CD4-positive, CD25-positive, alpha-beta regulatory T cell (primary cell): ENCODE measurements at regions not wholly inside any gene's neighbourhood (a gene's known extent, or its start where the extent isn't known, plus 50 kb on each side); places are given as distances from the start of the nearest gene placed in this dataset.

ENCODE experiments used
- ATAC-seq, 2 donors: fragments of 150-1000 bp; cut with Tn5 transposase; one replicate each; pipeline ENCODE4 v1.10.0; 2021; ENCODE audit warnings: low read depth in 2 of 2, moderate number of reproducible peaks in 2 of 2, moderate library complexity in 1 of 2
- DNase-seq, 3 donors: peaks; one replicate each; pipeline versions ENCODE4 v3.0.0 to v3.0.0-alpha.2; 2012 to 2022; ENCODE audit warnings: mixed read lengths in 1 of 3
- H3K27ac ChIP-seq: one replicate; pipeline ENCODE4 v1.7.0; 2013; ENCODE audit warnings: mild to moderate bottlenecking, low read length; ENCODE audit not compliant: insufficient read depth, poor library complexity, severe bottlenecking
- H3K27me3 ChIP-seq: one replicate; pipeline ENCODE4 v1.7.0; 2013; ENCODE audit warnings: low read length; ENCODE audit not compliant: control insufficient read depth, insufficient read depth
- H3K36me3 ChIP-seq: one replicate; pipeline ENCODE4 v1.7.0; 2013; ENCODE audit warnings: mild to moderate bottlenecking, low read length, moderate library complexity; ENCODE audit not compliant: control insufficient read depth, insufficient read depth
- H3K4me1 ChIP-seq: 2 replicates; pipeline ENCODE4 v1.7.0; 2013; ENCODE audit warnings: mild to moderate bottlenecking, low read length; ENCODE audit not compliant: insufficient read depth, control insufficient read depth, poor library complexity, severe bottlenecking
- H3K4me3 ChIP-seq: one replicate; pipeline ENCODE4 v1.7.0; 2013; ENCODE audit warnings: low read depth, mild to moderate bottlenecking, low read length, moderate library complexity
- H3K9me3 ChIP-seq, 2 experiments: 1 replicate in 1 of 2; 2 replicates in 1 of 2; pipeline ENCODE4 v1.7.0; 2013; ENCODE audit warnings: low read length in 2 of 2, mild to moderate bottlenecking in 1 of 2, moderate library complexity in 1 of 2; ENCODE audit not compliant: control insufficient read depth in 2 of 2
- H3K27ac Mint-ChIP-seq, 3 donors: one replicate each; pipeline ENCODE4 v1.8.0; 2020 to 2022; ENCODE audit warnings: mild to moderate bottlenecking in 3 of 3, mixed read lengths in 3 of 3, moderate library complexity in 2 of 3
- H3K27me3 Mint-ChIP-seq: one replicate; pipeline ENCODE4 v1.8.0; 2022; ENCODE audit warnings: mild to moderate bottlenecking, mixed read lengths
- H3K36me3 Mint-ChIP-seq: one replicate; pipeline ENCODE4 v1.8.0; 2020; ENCODE audit warnings: mixed read lengths
- H3K4me1 Mint-ChIP-seq, 4 donors: one replicate each; pipeline ENCODE4 v1.8.0; 2020 to 2022; ENCODE audit warnings: mixed read lengths in 4 of 4, mild to moderate bottlenecking in 1 of 4
- H3K4me3 Mint-ChIP-seq, 4 donors: one replicate each; pipeline ENCODE4 v1.8.0; 2020 to 2022; ENCODE audit warnings: mild to moderate bottlenecking in 4 of 4, mixed read lengths in 4 of 4, moderate library complexity in 3 of 4
- H3K9me3 Mint-ChIP-seq, 7 donors: one replicate each; pipeline ENCODE4 v1.8.0; 2020 to 2022; ENCODE audit warnings: mixed read lengths in 7 of 7, mild to moderate bottlenecking in 3 of 7, moderate library complexity in 2 of 7

DNA sequence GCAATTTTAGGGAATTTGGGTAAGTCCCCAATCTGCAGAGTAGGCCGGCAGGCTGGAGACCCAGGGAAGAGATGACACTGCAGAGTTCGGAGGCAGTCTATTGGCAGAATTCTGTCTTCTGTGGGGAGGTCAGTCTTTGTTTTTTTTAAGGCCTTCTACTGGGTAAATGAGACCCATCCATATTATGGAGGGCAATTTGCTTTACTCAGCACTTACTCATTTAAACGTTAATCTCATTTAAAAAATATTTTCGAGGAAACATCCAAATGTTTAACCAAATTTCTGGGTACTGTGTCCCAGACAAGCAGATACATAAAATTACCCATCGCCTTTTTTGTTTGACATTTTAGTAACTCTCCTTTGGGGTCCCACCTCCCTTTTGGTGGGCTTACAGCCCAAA lies 139.5 kb downstream of the IRS1 start:
- H3K27me3 Mint-ChIP-seq = no peaks in the 10 kb centered on the region
- no peak overlapping the region for H3K27ac Mint-ChIP-seq
- ATAC-seq (no peak), DNase-seq (no peak)
- H3K4me3 Mint-ChIP-seq = no peak overlapping the region
- H3K9me3 Mint-ChIP-seq = peaks cover 0 to 5% (median 0%) of the 10 kb centered on the region in 7 donors
- no peaks in the 10 kb centered on the region for H3K36me3 ChIP-seq
- peaks cover 2% of the 10 kb centered on the region for H3K27me3 ChIP-seq
- no peaks in the 10 kb centered on the region for H3K9me3 ChIP-seq
- H3K4me1 ChIP-seq = no peaks in the 10 kb centered on the region
- no peak overlapping the region for H3K4me3 ChIP-seq
- no peak overlapping the region for H3K27ac ChIP-seq
- no peaks in the 10 kb centered on the region for H3K4me1 Mint-ChIP-seq
- H3K36me3 Mint-ChIP-seq = no peaks in the 10 kb centered on the region

DNA sequence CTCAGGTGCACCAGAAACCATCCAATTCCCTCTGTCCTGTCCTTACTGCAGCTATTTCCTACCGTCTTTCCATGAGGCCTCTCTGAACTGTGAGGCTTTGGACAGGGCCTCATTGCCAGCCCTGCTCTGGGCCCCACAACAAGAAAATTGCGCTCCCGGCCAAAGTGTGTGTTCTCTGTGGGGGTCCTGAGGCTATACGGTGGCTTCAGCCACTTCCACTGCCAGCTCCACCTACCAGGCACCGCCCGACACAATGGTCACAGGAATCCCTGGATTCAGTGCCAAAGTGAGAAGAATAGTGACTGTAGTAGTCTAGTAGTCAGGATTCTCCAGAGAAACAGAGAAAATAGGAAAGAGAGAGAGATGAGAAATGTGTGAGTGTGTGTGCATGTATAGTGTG lies 140.2 kb downstream of the IRS1 start:
- H3K27ac Mint-ChIP-seq = no peak overlapping the region
- H3K36me3 ChIP-seq = no peaks in the 10 kb centered on the region
- H3K4me3 Mint-ChIP-seq = no peak overlapping the region
- no peaks in the 10 kb centered on the region for H3K36me3 Mint-ChIP-seq
- H3K9me3 Mint-ChIP-seq = peaks cover 0 to 5% (median 0%) of the 10 kb centered on the region in 7 donors
- no peak overlapping the region for H3K4me3 ChIP-seq
- no peaks in the 10 kb centered on the region for H3K27me3 Mint-ChIP-seq
- peaks cover 2% of the 10 kb centered on the region for H3K27me3 ChIP-seq
- ATAC-seq = no peak
- no peak for DNase-seq
- no peak overlapping the region for H3K27ac ChIP-seq
- H3K4me1 ChIP-seq = no peaks in the 10 kb centered on the region
- H3K9me3 ChIP-seq = no peaks in the 10 kb centered on the region
- no peaks in the 10 kb centered on the region for H3K4me1 Mint-ChIP-seq

DNA sequence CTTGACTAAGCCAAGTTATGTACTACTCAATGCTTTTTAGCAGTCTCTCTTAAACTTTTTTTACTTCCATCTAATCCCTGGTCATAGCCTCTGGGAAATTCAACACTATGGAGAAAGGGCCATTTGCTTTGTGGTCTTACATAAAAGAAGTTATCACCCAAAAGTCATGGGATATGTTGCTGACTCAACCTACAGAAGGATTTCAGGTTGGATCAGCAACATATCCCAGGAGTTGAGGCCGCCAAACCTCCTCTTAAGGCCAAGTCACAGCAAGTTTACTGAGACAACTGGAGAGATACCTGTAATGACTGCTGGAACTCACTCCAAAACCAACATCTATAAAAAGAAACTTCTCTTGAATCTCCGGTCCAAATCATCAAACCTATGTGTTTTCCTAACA lies 141.1 kb downstream of the IRS1 start:
- Mint-ChIP-seq H3K4me1 (no peaks in the 10 kb centered on the region), H3K9me3 (peaks cover 0 to 5% (median 0%) of the 10 kb centered on the region in 7 donors), H3K36me3 (no peaks in the 10 kb centered on the region), H3K27ac (no peak overlapping the region), H3K27me3 (no peaks in the 10 kb centered on the region), H3K4me3 (no peak overlapping the region)
- no peak for DNase-seq
- no peaks in the 10 kb centered on the region for H3K9me3 ChIP-seq
- H3K27me3 ChIP-seq = peaks cover 2% of the 10 kb centered on the region
- no peak for ATAC-seq
- H3K4me1 ChIP-seq = no peaks in the 10 kb centered on the region
- no peak overlapping the region for H3K27ac ChIP-seq
- H3K36me3 ChIP-seq = no peaks in the 10 kb centered on the region
- H3K4me3 ChIP-seq = no peak overlapping the region

DNA sequence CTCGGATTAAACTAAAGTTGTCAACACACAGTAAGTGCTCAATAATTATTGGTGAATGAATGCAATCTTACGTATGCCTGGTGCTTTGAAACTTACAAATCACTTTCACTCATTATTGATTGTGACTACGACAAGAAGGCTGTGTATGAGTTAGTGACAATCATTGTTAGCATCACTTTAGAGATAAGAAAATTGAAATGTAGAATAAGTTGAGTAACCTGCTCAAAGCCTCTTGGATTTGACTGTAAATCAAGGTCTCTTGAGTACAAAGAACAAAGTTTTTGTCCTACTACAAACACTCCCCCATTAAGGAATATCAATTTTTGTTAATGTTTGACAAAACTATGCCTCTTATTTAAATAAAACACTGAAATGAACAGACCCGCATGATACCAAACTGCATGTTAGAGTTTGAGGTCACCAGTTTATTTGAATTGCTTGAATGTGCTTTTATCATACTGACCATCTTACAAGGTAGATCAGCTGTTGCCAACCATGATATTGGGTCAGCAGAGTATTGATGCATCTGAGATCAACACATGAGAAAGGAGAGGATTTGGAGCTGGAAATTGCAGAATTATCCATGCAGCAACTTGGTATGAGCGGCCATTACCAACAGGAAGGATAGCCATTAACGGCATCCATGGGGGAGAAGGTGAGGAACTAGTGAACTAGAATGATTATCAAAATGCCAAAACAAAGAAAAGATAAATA lies 142.1 kb downstream of the IRS1 start:
- no peak for ATAC-seq
- no peaks in the 10 kb centered on the region for H3K4me1 ChIP-seq
- DNase-seq = no peak
- no peak overlapping the region for H3K4me3 ChIP-seq
- H3K27ac ChIP-seq = no peak overlapping the region
- Mint-ChIP-seq H3K4me1 (no peaks in the 10 kb centered on the region), H3K27me3 (no peaks in the 10 kb centered on the region), H3K36me3 (no peaks in the 10 kb centered on the region), H3K4me3 (no peak overlapping the region), H3K27ac (no peak overlapping the region), H3K9me3 (peaks cover 0 to 5% (median 0%) of the 10 kb centered on the region in 7 donors)
- H3K36me3 ChIP-seq = no peaks in the 10 kb centered on the region
- H3K27me3 ChIP-seq = peaks cover 2% of the 10 kb centered on the region
- H3K9me3 ChIP-seq = no peaks in the 10 kb centered on the region

DNA sequence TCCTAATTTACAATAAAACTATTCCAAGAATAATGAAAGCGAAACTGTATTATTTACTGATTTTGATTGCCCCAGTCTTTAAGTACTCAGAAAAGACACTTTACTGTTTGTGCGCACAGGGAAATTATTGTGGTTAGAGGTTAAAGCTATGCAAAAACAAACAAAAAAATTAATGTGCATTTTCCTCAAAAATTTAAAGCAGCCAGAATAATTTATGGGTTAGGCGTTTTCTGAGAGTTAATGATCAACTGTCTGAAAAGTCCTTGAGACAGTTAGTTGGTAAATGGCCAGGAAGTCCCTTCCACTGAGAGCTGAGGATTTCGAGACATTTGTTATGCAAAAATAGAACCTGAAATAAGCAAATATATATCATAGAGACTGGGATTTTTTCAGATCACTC lies 143.3 kb downstream of the IRS1 start:
- DNase-seq = no peak
- H3K27ac Mint-ChIP-seq = no peak overlapping the region
- no peaks in the 10 kb centered on the region for H3K27me3 Mint-ChIP-seq
- Histone ChIP-seq H3K4me3 (no peak overlapping the region), H3K27me3 (peaks cover 2% of the 10 kb centered on the region), H3K4me1 (no peaks in the 10 kb centered on the region), H3K36me3 (no peaks in the 10 kb centered on the region), H3K27ac (no peak overlapping the region), H3K9me3 (no peaks in the 10 kb centered on the region)
- no peak for ATAC-seq
- no peak overlapping the region for H3K4me3 Mint-ChIP-seq
- H3K9me3 Mint-ChIP-seq = peaks cover 0 to 5% (median 0%) of the 10 kb centered on the region in 7 donors
- no peaks in the 10 kb centered on the region for H3K36me3 Mint-ChIP-seq
- peaks cover 0 to 3% (median 0%) of the 10 kb centered on the region in 4 donors for H3K4me1 Mint-ChIP-seq

DNA sequence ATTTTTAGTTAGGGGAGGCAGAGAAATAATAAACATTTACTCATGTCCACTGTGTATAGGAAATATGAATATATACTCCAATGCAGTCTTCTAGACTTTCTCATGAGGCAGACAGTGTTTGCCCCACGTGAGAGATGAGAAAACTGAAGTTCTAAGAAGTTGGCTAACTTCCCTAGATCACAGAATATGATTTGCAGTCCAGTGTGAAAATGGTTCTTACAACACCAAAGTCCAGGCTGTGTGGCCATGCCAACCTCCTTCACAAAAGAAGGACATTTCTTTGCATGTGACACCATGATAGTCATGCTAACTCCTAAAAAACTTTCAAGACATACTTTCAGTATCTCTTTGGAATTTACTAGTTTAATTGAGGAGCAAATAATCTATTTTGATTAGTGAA lies 143.7 kb downstream of the IRS1 start:
- H3K27ac Mint-ChIP-seq = no peak overlapping the region
- H3K4me1 Mint-ChIP-seq = peaks cover 0 to 3% (median under 1%) of the 10 kb centered on the region in 4 donors

DNA sequence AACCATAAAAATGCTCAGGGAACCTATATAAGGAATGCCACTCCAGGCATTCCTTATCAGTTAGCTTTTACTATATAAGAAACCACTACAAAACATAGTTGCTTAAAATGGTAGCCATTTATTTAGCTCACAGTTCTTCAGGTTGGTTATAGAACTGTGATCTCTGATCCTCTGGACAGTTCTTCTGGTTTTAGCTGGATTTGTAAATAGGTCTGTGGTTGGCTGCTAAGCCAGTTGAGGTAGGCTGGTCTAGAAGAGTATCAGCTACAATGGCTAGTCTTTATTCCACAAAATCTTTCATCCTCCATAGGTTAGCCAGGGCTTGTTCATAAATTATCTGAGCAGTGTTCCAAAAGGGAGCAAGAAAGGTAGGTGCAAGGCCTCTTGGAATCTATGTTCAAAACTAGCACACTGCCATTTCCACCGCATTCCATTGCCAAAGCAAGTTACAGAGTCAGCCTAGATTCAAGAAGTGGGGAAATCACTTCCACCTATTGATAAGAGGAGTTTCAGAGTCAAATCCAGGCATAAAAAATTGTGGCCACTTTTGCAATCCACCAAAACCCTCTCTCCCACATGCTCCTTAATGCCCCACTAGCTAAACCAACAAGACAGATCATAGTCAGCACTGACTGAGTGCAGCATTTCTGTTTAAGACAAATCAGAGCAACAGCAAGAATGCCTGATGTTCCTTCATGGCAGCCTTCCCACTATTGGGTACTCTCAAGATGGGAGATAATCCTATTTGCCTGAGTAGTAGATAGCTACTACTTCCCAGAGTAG lies 146.4 kb downstream of the IRS1 start:
- H3K27ac ChIP-seq = no peak overlapping the region
- no peak for ATAC-seq
- Mint-ChIP-seq H3K36me3 (no peaks in the 10 kb centered on the region), H3K27me3 (no peaks in the 10 kb centered on the region), H3K4me1 (peaks cover 0 to 14% (median 10%) of the 10 kb centered on the region in 4 donors), H3K4me3 (no peak overlapping the region), H3K27ac (no peak overlapping the region), H3K9me3 (peaks cover 0 to 11% (median 5%) of the 10 kb centered on the region in 7 donors)
- no peaks in the 10 kb centered on the region for H3K36me3 ChIP-seq
- DNase-seq = no peak
- H3K9me3 ChIP-seq = no peaks in the 10 kb centered on the region
- no peak overlapping the region for H3K4me3 ChIP-seq
- H3K27me3 ChIP-seq = peaks cover 2% of the 10 kb centered on the region
- H3K4me1 ChIP-seq = no peaks in the 10 kb centered on the region

More for the DNA sequence above, 143.7 kb downstream of the IRS1 start:
- ATAC-seq = no peak
- H3K27ac ChIP-seq = no peak overlapping the region
- no peaks in the 10 kb centered on the region for H3K4me1 ChIP-seq
- Mint-ChIP-seq H3K36me3 (no peaks in the 10 kb centered on the region), H3K27me3 (no peaks in the 10 kb centered on the region), H3K9me3 (peaks cover 0 to 5% (median 0%) of the 10 kb centered on the region in 7 donors), H3K4me3 (no peak overlapping the region)
- no peak overlapping the region for H3K4me3 ChIP-seq
- H3K36me3 ChIP-seq = no peaks in the 10 kb centered on the region
- peaks cover 2% of the 10 kb centered on the region for H3K27me3 ChIP-seq
- DNase-seq = no peak
- no peaks in the 10 kb centered on the region for H3K9me3 ChIP-seq
